ENCODE measurements at regions not wholly inside any gene's neighbourhood (a gene's known extent, or its start where the extent isn't known, plus 50 kb on each side); places are given as distances from the start of the nearest gene placed in this dataset.
A peak's percentile ranks its signal among the peaks of the same experiment; 100 is the strongest.

DNA sequence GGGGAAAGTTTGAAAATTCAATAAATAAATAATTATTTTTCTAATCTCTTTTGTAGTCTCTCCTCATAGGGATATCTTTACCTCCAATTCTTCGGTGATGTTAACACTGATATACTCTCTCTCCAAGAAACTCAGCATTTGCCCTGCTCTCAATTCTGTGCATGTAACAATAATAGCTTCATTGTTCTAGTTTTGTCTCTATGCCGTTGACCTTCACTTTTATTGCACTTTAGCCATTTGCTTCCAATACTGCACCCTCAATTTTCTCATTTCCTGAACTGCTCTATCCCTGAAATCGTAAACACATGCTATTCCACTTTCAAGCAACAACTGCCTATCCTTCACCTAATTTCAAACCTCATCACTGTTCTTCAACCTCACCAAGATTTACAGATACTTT lies 645.0 kb downstream of the C12orf50 start:
- H3K4me3 Mint-ChIP-seq: no peak overlapping the region
- no peaks in the 10 kb centered on the region for H3K36me3 Mint-ChIP-seq
- DNase-seq (no peak), ATAC-seq (replicated peaks) (no peak)
- H3K27me3 Mint-ChIP-seq: no peaks in the 10 kb centered on the region
- H3K9me3 Mint-ChIP-seq: peaks cover 0 to 2% of the 10 kb centered on the region in 2 donors
- H3K27ac Mint-ChIP-seq: no peak overlapping the region
- H3K4me1 Mint-ChIP-seq: no peaks in the 10 kb centered on the region

DNA sequence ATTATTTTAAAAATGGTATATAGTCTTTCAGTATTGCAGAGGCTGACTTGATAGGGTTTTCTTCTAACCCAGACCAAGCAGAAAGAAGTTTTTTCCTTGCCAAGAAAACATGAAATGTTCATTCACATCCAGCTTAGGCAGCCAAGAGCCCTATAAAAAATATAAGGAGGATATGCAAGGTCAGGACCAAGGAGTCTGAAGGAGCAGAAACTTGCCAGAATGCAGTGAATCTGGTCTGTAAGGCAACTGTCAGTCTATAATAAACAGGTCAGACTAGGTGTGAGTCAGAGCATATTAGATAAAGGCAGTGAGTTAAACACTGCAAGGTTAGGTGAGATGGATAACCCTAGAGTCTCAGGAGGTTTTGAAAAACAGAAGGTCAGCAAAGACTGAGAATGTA lies 645.5 kb downstream of the C12orf50 start:
- no peaks in the 10 kb centered on the region for H3K4me1 Mint-ChIP-seq

DNA sequence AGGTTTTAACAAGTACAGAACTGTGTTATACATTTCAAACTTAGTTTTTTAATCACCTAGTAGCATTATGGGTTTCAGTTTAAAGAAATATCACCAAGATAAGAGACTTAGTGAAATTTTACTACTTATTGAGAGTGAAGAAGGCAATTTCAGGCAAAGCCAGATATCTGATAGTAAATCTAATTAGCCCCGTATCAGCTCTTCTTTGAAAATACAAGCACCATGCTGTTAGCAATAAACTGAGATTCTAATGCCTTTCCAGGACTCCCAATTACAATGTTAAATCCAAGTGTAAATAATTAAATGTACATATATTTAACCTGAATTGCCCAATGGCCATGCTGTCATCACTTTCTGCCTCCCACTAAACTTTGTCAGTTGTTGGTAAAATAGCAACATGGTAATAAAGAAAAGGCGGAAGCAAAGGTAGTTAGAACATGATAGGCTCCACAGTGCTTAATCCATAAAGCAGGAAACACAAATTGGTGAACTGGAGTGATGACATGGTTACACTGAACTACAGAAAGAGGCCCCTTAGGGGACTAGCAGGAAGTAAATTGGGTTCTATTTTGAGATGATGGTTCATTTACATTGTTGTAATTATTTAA lies 646.1 kb downstream of the C12orf50 start:
- no peaks in the 10 kb centered on the region for H3K4me1 Mint-ChIP-seq
- no peaks in the 10 kb centered on the region for H3K36me3 Mint-ChIP-seq
- no peak for DNase-seq
- H3K9me3 Mint-ChIP-seq: peaks cover 0 to 2% of the 10 kb centered on the region in 2 donors
- no peak for ATAC-seq (replicated peaks)
- no peaks in the 10 kb centered on the region for H3K27me3 Mint-ChIP-seq
- no peak overlapping the region for H3K4me3 Mint-ChIP-seq
- no peak overlapping the region for H3K27ac Mint-ChIP-seq

More for the DNA sequence above, 645.5 kb downstream of the C12orf50 start:
- no peaks in the 10 kb centered on the region for H3K27me3 Mint-ChIP-seq
- H3K4me3 Mint-ChIP-seq: no peak overlapping the region
- no peaks in the 10 kb centered on the region for H3K36me3 Mint-ChIP-seq
- H3K27ac Mint-ChIP-seq: no peak overlapping the region
- DNase-seq: no peak
- peaks cover 0 to 2% of the 10 kb centered on the region in 2 donors for H3K9me3 Mint-ChIP-seq
- no peak for ATAC-seq (replicated peaks)

DNA sequence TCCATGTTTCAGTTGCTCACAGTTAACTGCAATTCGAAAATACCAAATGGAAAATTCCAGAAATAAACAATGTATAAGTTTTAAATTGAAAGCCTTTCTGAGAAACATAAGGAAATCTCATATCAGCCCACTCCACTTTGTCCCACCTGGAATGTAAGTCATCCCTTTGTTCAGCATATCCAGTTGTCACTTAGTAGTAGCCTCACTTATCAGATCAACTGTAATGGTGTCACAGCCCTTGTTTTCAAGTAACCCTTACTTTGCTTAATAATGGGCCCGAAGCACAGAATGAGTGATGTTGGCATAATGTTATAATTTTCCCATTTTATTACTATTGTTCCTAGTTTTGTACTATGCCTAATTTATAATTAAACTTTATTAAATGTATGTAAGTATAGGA lies 646.8 kb downstream of the C12orf50 start:
- Mint-ChIP-seq H3K9me3 (peaks cover 0 to 2% of the 10 kb centered on the region in 2 donors), H3K36me3 (no peaks in the 10 kb centered on the region), H3K4me3 (no peak overlapping the region), H3K27ac (no peak overlapping the region), H3K4me1 (no peaks in the 10 kb centered on the region), H3K27me3 (no peaks in the 10 kb centered on the region)
- no peak for ATAC-seq (replicated peaks)
- DNase-seq: no peak

DNA sequence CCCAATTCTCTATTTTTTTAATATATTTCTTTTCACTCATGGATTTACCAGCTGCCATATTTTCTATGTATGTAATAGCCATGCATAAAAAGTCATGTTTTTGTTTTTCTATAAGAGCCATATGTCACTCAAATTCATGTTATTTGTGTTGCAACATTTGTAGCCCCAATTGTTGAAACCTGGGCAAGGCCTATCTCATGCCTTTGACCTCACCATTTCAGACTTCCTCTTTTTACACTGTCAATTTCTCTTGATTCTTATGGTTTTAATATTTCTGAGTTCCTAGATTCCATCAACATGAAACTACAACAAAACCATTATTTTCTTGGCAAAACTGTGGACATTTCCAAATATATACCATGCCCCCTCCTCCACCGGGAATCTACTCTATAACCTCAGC lies 647.5 kb downstream of the C12orf50 start:
- H3K4me1 Mint-ChIP-seq: no peaks in the 10 kb centered on the region
- ATAC-seq (replicated peaks) (no peak), DNase-seq (no peak)
- H3K36me3 Mint-ChIP-seq: no peaks in the 10 kb centered on the region
- no peak overlapping the region for H3K4me3 Mint-ChIP-seq
- H3K9me3 Mint-ChIP-seq: no peaks in the 10 kb centered on the region
- H3K27ac Mint-ChIP-seq: no peak overlapping the region
- no peaks in the 10 kb centered on the region for H3K27me3 Mint-ChIP-seq

DNA sequence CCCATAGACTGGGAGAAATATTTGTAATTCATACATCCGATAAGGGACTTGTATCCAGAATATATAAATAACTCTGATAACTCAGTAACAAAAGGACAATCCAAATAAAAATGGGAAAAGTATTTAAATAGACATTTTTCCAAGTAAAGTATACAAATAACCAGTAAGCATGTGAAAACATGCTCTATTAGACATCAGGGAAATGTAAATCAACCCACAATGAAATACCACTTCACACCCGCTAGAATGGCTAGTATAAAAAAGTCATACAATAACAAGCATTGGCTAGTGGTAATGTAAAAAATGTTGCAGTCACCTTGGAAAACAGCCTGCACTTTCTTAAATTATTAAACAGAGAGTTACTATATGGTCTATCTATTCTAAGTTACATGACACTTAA lies 650.7 kb downstream of the C12orf50 start:
- Mint-ChIP-seq H3K27ac (no peak overlapping the region), H3K4me3 (no peak overlapping the region), H3K36me3 (no peaks in the 10 kb centered on the region), H3K27me3 (no peaks in the 10 kb centered on the region), H3K4me1 (no peaks in the 10 kb centered on the region), H3K9me3 (peaks cover 0 to 5% of the 10 kb centered on the region in 2 donors)
- DNase-seq (no peak), ATAC-seq (replicated peaks) (no peak)

DNA sequence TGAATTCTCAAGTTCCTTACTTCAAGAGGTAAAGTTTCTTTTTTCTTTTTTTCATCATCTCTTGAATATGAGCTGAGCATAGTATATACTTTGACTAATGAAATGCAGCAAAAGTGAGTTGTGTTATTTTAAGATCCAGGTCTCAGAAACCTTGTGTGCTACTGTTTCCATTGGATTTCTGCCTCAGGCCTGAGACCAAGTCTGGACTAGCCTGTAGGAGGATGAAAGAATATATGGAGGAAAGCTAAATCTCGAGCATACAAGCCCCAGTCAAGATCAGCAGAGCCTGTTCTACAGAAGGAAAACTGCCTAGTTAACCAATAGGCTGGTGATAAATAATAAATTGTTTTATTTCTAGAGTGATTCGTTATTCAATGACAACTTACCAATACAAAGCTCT lies 652.5 kb downstream of the C12orf50 start:
- ATAC-seq (replicated peaks) (no peak), DNase-seq (no peak)
- no peaks in the 10 kb centered on the region for H3K36me3 Mint-ChIP-seq
- H3K27ac Mint-ChIP-seq: no peak overlapping the region
- H3K4me3 Mint-ChIP-seq: no peak overlapping the region
- no peaks in the 10 kb centered on the region for H3K27me3 Mint-ChIP-seq
- peaks cover 0 to 6% of the 10 kb centered on the region in 2 donors for H3K9me3 Mint-ChIP-seq
- H3K4me1 Mint-ChIP-seq: no peaks in the 10 kb centered on the region

DNA sequence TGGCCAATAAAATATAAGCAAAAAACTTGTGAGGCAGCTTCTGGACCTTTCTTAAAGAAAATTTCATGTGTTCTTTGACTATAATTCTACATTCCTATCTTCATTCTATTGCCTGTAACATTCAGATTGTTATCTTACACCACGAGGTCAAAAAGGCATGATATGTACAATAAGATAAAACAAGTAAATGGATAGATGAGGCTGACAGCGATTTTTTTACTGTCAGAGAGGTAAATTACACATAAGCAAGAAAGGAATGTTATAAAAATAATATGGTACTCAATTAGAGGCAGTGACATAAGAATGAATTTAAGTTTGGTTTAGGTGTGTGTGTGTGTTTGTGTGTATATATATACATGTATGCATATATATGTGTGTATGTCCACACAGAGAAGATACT lies 660.0 kb downstream of the C12orf50 start:
- no peak overlapping the region for H3K4me3 Mint-ChIP-seq
- no peaks in the 10 kb centered on the region for H3K36me3 Mint-ChIP-seq
- no peaks in the 10 kb centered on the region for H3K4me1 Mint-ChIP-seq
- peaks cover 3 to 4% of the 10 kb centered on the region in 2 donors for H3K9me3 Mint-ChIP-seq
- no peak for ATAC-seq (replicated peaks)
- no peaks in the 10 kb centered on the region for H3K27me3 Mint-ChIP-seq
- H3K27ac Mint-ChIP-seq: no peak overlapping the region
- no peak for DNase-seq

DNA sequence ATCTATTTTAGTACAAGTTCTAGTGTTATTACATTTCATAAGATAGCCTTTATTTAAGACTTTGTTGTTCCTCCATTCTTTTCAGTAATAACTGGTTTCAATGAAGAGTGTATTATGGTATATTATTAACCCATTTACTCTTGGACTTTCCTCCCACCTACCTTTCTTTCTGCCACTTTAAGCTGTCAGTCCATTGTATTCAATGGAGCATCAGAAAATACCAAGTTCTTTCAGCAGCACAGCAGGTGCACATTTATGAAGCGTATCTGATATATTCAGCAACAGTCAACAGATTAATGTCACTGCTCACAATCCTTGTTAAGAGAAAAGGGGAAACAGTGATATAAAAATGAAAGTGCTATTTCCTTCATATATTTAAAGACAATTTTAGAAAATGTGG lies 660.9 kb downstream of the C12orf50 start:
- DNase-seq (no peak), ATAC-seq (replicated peaks) (no peak)
- Mint-ChIP-seq H3K36me3 (no peaks in the 10 kb centered on the region), H3K4me3 (no peak overlapping the region), H3K27me3 (no peaks in the 10 kb centered on the region), H3K27ac (no peak overlapping the region), H3K4me1 (no peaks in the 10 kb centered on the region), H3K9me3 (peaks cover 3 to 4% of the 10 kb centered on the region in 2 donors)

DNA sequence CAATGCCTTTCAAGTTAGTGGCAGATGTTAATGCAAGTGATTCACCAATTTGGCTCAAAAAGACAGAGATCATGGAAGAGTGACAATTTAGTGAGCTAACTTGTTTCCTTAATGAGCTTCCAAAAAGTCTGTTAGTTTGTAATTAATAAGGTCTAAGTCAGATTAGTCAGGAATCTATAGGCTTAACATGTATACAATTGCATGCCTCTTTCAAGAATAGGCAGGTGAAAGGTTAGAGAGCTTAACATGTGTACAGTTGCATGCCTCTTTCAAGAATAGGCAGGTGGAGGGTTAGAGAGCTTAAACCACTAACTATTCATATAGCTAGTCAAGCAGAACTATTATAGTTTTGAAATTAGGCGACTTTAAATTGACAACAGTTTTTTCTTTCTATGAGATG lies 663.8 kb downstream of the C12orf50 start:
- Mint-ChIP-seq H3K4me3 (no peak overlapping the region), H3K4me1 (no peaks in the 10 kb centered on the region), H3K27ac (no peak overlapping the region), H3K9me3 (peaks cover 4 to 5% of the 10 kb centered on the region in 2 donors), H3K27me3 (no peaks in the 10 kb centered on the region), H3K36me3 (no peaks in the 10 kb centered on the region)
- no peak for DNase-seq
- no peak for ATAC-seq (replicated peaks)

DNA sequence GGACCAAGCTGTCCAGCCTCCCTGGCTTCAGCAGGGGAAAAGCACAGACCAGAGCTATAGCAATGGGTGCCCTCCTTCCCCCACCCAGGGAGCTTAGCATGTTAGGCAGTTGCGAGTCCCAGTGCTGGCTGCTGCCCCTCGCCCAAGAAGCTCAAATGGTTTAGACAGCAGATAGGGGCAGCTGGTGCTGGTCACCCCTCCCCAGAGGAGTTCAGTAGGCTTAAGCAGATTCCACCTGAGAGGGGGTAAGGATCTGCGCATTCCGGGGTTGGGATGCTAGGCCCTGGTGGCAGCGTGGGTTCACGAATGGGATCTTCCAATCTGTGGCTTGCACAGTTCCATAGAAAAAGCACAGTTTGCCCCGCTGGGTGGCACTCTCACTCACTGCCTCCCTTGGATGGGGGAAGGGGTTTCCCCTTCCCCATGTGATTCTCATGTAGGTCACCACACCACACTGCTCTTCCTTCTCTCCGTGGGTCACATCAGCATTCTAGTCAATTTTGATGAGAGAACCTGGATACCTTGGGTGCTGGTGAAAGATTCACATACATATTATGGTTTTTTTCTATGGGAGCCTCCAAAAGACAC lies 665.6 kb downstream of the C12orf50 start:
- peaks cover 4 to 5% of the 10 kb centered on the region in 2 donors for H3K9me3 Mint-ChIP-seq
- ATAC-seq (replicated peaks) (no peak), DNase-seq (no peak)
- H3K36me3 Mint-ChIP-seq: no peaks in the 10 kb centered on the region
- H3K27me3 Mint-ChIP-seq: no peaks in the 10 kb centered on the region
- H3K4me1 Mint-ChIP-seq: no peaks in the 10 kb centered on the region
- H3K4me3 Mint-ChIP-seq: no peak overlapping the region
- H3K27ac Mint-ChIP-seq: no peak overlapping the region

DNA sequence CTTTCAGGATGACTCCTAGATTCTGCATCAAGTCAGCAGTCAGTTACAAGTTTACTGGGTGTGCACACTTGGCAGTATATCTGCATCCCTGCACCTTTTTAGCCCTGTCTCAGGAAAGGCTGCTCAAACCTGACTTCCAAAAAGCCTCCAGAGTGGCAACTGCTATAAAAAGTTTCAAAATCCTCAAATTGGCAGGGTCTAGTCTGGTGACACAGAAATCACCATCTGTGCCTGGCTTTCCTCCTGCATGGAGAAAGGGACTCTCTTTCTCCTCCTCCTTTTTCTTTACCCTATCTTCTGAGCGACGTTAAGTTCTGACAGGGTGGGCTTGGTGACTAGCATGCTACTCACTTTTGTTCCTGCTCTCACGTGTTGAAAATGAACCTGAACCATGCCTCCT lies 679.5 kb downstream of the C12orf50 start:
- DNase-seq (no peak), ATAC-seq (replicated peaks) (peak in 1 of 2 donors; percentile 16)
- Mint-ChIP-seq H3K4me3 (no peak overlapping the region), H3K36me3 (no peaks in the 10 kb centered on the region), H3K9me3 (no peaks in the 10 kb centered on the region), H3K4me1 (peaks cover 0 to 2% of the 10 kb centered on the region in 2 donors), H3K27me3 (no peaks in the 10 kb centered on the region), H3K27ac (no peak overlapping the region)

DNA sequence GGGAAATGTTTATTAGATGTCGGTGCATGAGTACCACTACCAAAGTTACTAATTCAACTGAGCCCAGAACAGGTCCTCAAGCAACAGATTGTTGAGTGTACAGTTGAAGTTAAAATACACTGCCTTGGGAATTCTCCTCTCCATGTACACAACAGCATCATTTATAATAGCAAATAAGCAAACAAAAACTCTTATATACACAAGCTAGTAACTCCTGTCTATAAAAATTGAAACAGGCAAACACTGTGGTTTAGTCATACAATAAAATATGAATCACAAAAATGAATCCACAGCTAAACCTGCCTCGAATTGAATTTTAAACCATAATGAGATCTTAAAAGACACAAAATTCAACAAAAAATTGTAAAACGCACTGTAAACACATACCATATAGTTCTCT lies 681.1 kb downstream of the C12orf50 start:
- DNase-seq: no peak
- no peak overlapping the region for H3K27ac Mint-ChIP-seq
- H3K27me3 Mint-ChIP-seq: no peaks in the 10 kb centered on the region
- no peak for ATAC-seq (replicated peaks)
- H3K9me3 Mint-ChIP-seq: no peaks in the 10 kb centered on the region
- peaks cover 0 to 5% of the 10 kb centered on the region in 2 donors for H3K4me1 Mint-ChIP-seq
- H3K4me3 Mint-ChIP-seq: no peak overlapping the region
- no peaks in the 10 kb centered on the region for H3K36me3 Mint-ChIP-seq

DNA sequence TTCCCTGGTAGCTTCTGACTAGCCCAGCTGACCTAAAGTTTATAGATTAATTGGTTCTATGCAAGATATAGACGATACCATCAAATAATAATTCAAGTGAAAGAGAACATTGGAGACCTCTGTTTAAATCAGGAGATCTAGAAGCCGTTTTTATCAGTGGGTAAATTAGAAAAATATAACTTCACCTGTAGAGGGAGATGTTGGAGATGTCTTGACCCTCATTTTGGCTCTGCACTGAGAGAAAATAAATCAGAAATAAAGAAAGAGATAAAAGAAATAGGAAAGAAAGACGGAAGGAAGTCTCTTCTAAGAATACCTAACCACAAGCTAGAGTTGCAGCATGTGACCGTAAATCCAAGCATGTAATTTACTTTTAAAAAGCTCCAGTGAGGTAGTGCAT lies 684.5 kb downstream of the C12orf50 start:
- no peak overlapping the region for H3K27ac Mint-ChIP-seq
- no peak overlapping the region for H3K4me3 Mint-ChIP-seq
- H3K36me3 Mint-ChIP-seq: no peaks in the 10 kb centered on the region
- DNase-seq (no peak), ATAC-seq (replicated peaks) (no peak)
- no peaks in the 10 kb centered on the region for H3K9me3 Mint-ChIP-seq
- no peaks in the 10 kb centered on the region for H3K27me3 Mint-ChIP-seq
- peaks cover 0 to 5% of the 10 kb centered on the region in 2 donors for H3K4me1 Mint-ChIP-seq

DNA sequence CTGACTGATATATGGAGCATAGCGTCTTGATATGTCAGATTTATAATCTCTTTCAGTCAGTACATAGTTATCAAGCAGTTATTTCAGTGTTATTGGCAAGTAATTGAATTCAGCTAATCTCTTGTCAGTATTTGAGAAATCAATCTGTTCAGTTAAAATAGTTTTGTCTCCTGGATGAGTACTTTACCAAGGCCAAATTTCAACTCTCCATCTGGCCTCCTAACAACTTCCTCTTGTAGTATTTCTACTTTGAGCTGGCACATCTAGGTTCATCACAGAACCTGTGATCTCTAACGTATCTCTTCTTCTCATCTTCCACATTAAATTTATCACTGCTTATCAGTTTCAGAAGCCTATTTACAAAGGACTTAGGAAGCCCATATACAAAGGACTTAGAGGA lies 690.5 kb downstream of the C12orf50 start:
- no peak for ATAC-seq (replicated peaks)
- H3K4me3 Mint-ChIP-seq: no peak overlapping the region
- no peaks in the 10 kb centered on the region for H3K27me3 Mint-ChIP-seq
- H3K9me3 Mint-ChIP-seq: no peaks in the 10 kb centered on the region
- H3K36me3 Mint-ChIP-seq: no peaks in the 10 kb centered on the region
- DNase-seq: no peak
- H3K27ac Mint-ChIP-seq: no peak overlapping the region
- no peaks in the 10 kb centered on the region for H3K4me1 Mint-ChIP-seq

Measured in stimulated activated naive B cell treated with anti-CD40 and anti-IgM and Interleukin-4, amounts not matched to agents 10 μg/mL and 1 μg/mL and 100 μg/mL, for 72 hours (primary cell).